DND-41 (cell line): ENCODE measurements at regions not wholly inside any gene's neighbourhood (a gene's known extent, or its start where the extent isn't known, plus 50 kb on each side); places are given as distances from the start of the nearest gene placed in this dataset.

Experiments used
- ATAC-seq: fragments of 200-7000 bp; cut with Tn5 transposase; 3 replicates; pipeline ENCODE4 v1.9.1; 2021; ENCODE audit warnings: low read depth; ENCODE audit not compliant: insufficient read depth
- DNase-seq: peaks from one replicate; pipeline ENCODE4 v3.0.0-alpha.2; 2020
- H2AFZ ChIP-seq: 2 replicates; pipeline ENCODE4 v1.6.0; 2012; ENCODE audit warnings: low read depth, low read length
- H3K27ac ChIP-seq: 2 replicates; pipeline ENCODE4 v1.5.1; 2012; ENCODE audit warnings: low read length, inconsistent platforms
- H3K27me3 ChIP-seq: fragments of 200-600 bp; sonication (generic); 2 replicates; pipeline ENCODE4 v1.6.0; 2012; ENCODE audit warnings: low read length, mild to moderate bottlenecking, inconsistent platforms; ENCODE audit not compliant: insufficient read depth, poor library complexity
- H3K36me3 ChIP-seq: 2 replicates; pipeline ENCODE4 v1.5.1; 2012; ENCODE audit warnings: low read length, inconsistent platforms; ENCODE audit not compliant: insufficient read depth
- H3K4me1 ChIP-seq: 2 replicates; pipeline ENCODE4 v1.5.1; 2012; ENCODE audit warnings: mild to moderate bottlenecking, low read length; ENCODE audit not compliant: insufficient read depth
- H3K4me2 ChIP-seq: 2 replicates; pipeline ENCODE4 v1.6.0; 2012; ENCODE audit warnings: mild to moderate bottlenecking, moderate library complexity, low read length, inconsistent platforms; ENCODE audit not compliant: insufficient read depth
- H3K4me3 ChIP-seq, 2 experiments: fragments of 200-600 bp in 1 of 2; shearing (Covaris generic) in 1 of 2; 2 replicates each; pipeline ENCODE4 v1.5.1; 2012 to 2016; ENCODE audit warnings: inconsistent platforms in 2 of 2, low read length in 2 of 2, mild to moderate bottlenecking in 2 of 2, low read depth in 1 of 2, moderate library complexity in 1 of 2
- H3K79me2 ChIP-seq: 2 replicates; pipeline ENCODE4 v1.6.0; 2012; ENCODE audit warnings: low read length, inconsistent platforms; ENCODE audit not compliant: insufficient read depth
- H3K9ac ChIP-seq: 2 replicates; pipeline ENCODE4 v1.6.0; 2012; ENCODE audit warnings: low read depth, mild to moderate bottlenecking, inconsistent platforms, low read length, moderate library complexity
- H3K9me3 ChIP-seq: 2 replicates; pipeline ENCODE4 v1.5.1; 2012; ENCODE audit warnings: low read length, moderate library complexity, mild to moderate bottlenecking, inconsistent platforms; ENCODE audit not compliant: insufficient read depth, severe bottlenecking
- H4K20me1 ChIP-seq: 2 replicates; pipeline ENCODE4 v1.6.0; 2012; ENCODE audit warnings: low read length; ENCODE audit not compliant: insufficient read depth
- EZH2 ChIP-seq: IDR thresholded peaks from 3 replicates; pipeline ENCODE4 v1.6.1; 2012; ENCODE audit warnings: borderline replicate concordance, low read depth, mild to moderate bottlenecking, moderate library complexity, low read length, inconsistent platforms; ENCODE audit not compliant: severe bottlenecking
- TF ChIP-seq, protein P1 (sequence below): IDR thresholded peaks from 2 replicates; pipeline ENCODE4 v1.5.1; 2012; ENCODE audit warnings: borderline replicate concordance, low read length, moderate library complexity, mild to moderate bottlenecking; ENCODE audit not compliant: poor library complexity, severe bottlenecking; ENCODE audit errors: extremely low read depth

GRCh38 chr7:91674470-91674869 lies 206.0 kb downstream of the MTERF1 start:
- Histone ChIP-seq H3K79me2 (no peaks in the 10 kb centered on the region), H3K4me3 (no peak overlapping the region), H3K4me2 (no peak overlapping the region), H3K9ac (no peak overlapping the region), H3K9me3 (no peaks in the 10 kb centered on the region), H3K27ac (no peak overlapping the region), H3K27me3 (no peaks in the 10 kb centered on the region), H3K4me1 (no peaks in the 10 kb centered on the region), H4K20me1 (no peaks in the 10 kb centered on the region), H2AFZ (no peak overlapping the region), H3K36me3 (no peaks in the 10 kb centered on the region)
- ATAC-seq (no peak), DNase-seq (no peak)
- no peak for TF ChIP-seq EZH2
- TF ChIP-seq, protein P1, sequence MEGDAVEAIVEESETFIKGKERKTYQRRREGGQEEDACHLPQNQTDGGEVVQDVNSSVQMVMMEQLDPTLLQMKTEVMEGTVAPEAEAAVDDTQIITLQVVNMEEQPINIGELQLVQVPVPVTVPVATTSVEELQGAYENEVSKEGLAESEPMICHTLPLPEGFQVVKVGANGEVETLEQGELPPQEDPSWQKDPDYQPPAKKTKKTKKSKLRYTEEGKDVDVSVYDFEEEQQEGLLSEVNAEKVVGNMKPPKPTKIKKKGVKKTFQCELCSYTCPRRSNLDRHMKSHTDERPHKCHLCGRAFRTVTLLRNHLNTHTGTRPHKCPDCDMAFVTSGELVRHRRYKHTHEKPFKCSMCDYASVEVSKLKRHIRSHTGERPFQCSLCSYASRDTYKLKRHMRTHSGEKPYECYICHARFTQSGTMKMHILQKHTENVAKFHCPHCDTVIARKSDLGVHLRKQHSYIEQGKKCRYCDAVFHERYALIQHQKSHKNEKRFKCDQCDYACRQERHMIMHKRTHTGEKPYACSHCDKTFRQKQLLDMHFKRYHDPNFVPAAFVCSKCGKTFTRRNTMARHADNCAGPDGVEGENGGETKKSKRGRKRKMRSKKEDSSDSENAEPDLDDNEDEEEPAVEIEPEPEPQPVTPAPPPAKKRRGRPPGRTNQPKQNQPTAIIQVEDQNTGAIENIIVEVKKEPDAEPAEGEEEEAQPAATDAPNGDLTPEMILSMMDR, result no peak

- Histone ChIP-seq H3K27ac (no peak overlapping the region), H3K79me2 (no peaks in the 10 kb centered on the region), H3K9me3 (peaks cover 13% of the 10 kb centered on the region), H4K20me1 (no peaks in the 10 kb centered on the region), H3K4me1 (peaks cover 5% of the 10 kb centered on the region; the same call in 1 of the 2 replicates), H3K36me3 (no peaks in the 10 kb centered on the region), H3K27me3 (no peaks in the 10 kb centered on the region), H3K4me3 (no peak overlapping the region), H2AFZ (no peak overlapping the region), H3K4me2 (no peak overlapping the region), H3K9ac (no peak overlapping the region)
- TF ChIP-seq, protein P1, result no peak
- TF ChIP-seq EZH2, result no peak
- no peak for ATAC-seq
- no peak for DNase-seq
Observed at GRCh38 chr7:91681718-91682117, 198.8 kb downstream of the MTERF1 start.

- Histone ChIP-seq H3K79me2 (no peaks in the 10 kb centered on the region), H3K36me3 (no peaks in the 10 kb centered on the region), H3K9ac (no peak overlapping the region), H4K20me1 (no peaks in the 10 kb centered on the region), H3K9me3 (peaks cover 13% of the 10 kb centered on the region), H3K4me2 (no peak overlapping the region), H3K4me1 (peaks cover 5% of the 10 kb centered on the region; the same call in 1 of the 2 replicates), H3K4me3 (no peak overlapping the region), H3K27me3 (no peaks in the 10 kb centered on the region), H2AFZ (no peak overlapping the region), H3K27ac (no peak overlapping the region)
- ATAC-seq, result peak; percentile 60; the same call in 2 of the 3 replicates
- peak; percentile 6 for DNase-seq
- TF ChIP-seq EZH2, result no peak
- TF ChIP-seq, protein P1, result no peak
Observed at GRCh38 chr7:91683823-91684222, 196.7 kb downstream of the MTERF1 start.

DNA sequence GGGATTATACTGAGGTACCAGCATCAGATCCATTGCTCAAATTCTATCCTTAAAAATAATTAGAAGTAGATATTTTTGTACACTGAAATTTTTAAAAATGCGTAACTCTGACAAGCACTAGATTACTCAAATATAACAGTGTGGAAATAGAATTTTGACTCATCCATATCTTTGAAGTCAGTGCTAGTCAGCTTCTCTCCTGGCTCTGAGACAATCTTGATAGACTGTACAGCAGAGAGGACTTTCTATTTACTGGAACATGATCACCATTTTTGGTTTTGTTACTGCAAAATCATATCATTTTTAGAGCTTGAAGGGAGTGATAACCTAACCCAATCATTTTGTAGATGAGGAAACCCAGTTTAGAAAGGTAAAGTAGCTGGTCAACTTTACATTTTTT lies 195.0 kb downstream of the MTERF1 start:
- H3K4me2 ChIP-seq, result no peak overlapping the region
- no peak overlapping the region for H2AFZ ChIP-seq
- no peak overlapping the region for H3K4me3 ChIP-seq
- H3K36me3 ChIP-seq, result no peaks in the 10 kb centered on the region
- H3K79me2 ChIP-seq, result no peaks in the 10 kb centered on the region
- H3K9ac ChIP-seq, result no peak overlapping the region
- no peaks in the 10 kb centered on the region for H4K20me1 ChIP-seq
- TF ChIP-seq, protein P1, result no peak
- TF ChIP-seq EZH2, result no peak
- H3K9me3 ChIP-seq, result peaks cover 9% of the 10 kb centered on the region
- no peak for DNase-seq
- ATAC-seq, result no peak
- H3K4me1 ChIP-seq, result peaks cover 5% of the 10 kb centered on the region; the same call in 1 of the 2 replicates
- no peak overlapping the region for H3K27ac ChIP-seq
- H3K27me3 ChIP-seq, result no peaks in the 10 kb centered on the region
